Loucy (cell line): ENCODE measurements at regions not wholly inside any gene's neighbourhood (a gene's known extent, or its start where the extent isn't known, plus 50 kb on each side); places are given as distances from the start of the nearest gene placed in this dataset.

Experiments
- CTCF ChIP-seq: fragments of 200-600 bp; sonication (generic); conservative IDR thresholded peaks from 2 replicates; pipeline ENCODE4 v1.5.1; 2014; ENCODE audit warnings: mild to moderate bottlenecking, antibody characterized with exemption, low read length
- EZH2phosphoT487 ChIP-seq: fragments of 200-600 bp; IDR thresholded peaks from 2 replicates; pipeline ENCODE4 v1.6.1; 2018; ENCODE audit warnings: antibody characterized with exemption, mild to moderate bottlenecking, moderate library complexity, borderline replicate concordance

- TF ChIP-seq CTCF (no peak), EZH2phosphoT487 (no peak)
These were observed 109.6 kb upstream of the SEMA6D start for GRCh38 chr15:47607695-47608094.
